NCI-H69 (cell line): ENCODE measurements at regions not wholly inside any gene's neighbourhood (a gene's known extent, or its start where the extent isn't known, plus 50 kb on each side); places are given as distances from the start of the nearest gene placed in this dataset.
"Not testable (repeated sequence)": the region's sequence is repeated elsewhere in the genome, so short reads cannot be mapped to it uniquely, and the experiment has no call there.

Experiments
- DNase-seq: peaks from one replicate; lab custom pipeline; 2025; lab: John Stamatoyannopoulos, UW

GRCh38 chr7:118938845-118939244 is 714.3 kb downstream of the ANKRD7 start:
- no peak for DNase-seq

- DNase-seq = no peak
Measured at GRCh38 chr7:118944271-118944670, 719.8 kb downstream of the ANKRD7 start.

- DNase-seq = peak; percentile 83
Measured at GRCh38 chr7:118945911-118946682, 721.6 kb downstream of the ANKRD7 start.

GRCh38 chr7:118948508-118948907 is 724.0 kb downstream of the ANKRD7 start:
- no peak for DNase-seq

GRCh38 chr7:118949031-118949430 is 724.5 kb downstream of the ANKRD7 start:
- DNase-seq = peak; percentile 44

GRCh38 chr7:118956285-118956684 is 731.8 kb downstream of the ANKRD7 start:
- not testable (repeated sequence) for DNase-seq

- DNase-seq = no peak
Measured at GRCh38 chr7:118969370-118969769, 744.9 kb downstream of the ANKRD7 start.

- peak; percentile 19 for DNase-seq
Measured at GRCh38 chr7:118971706-118972105, 747.2 kb downstream of the ANKRD7 start.

- DNase-seq = peak; percentile 79
Measured at GRCh38 chr7:118974836-118975235, 750.3 kb downstream of the ANKRD7 start.

GRCh38 chr7:118995350-118995749 is 770.8 kb downstream of the ANKRD7 start:
- DNase-seq = no peak

- DNase-seq = no peak
Measured at GRCh38 chr7:119007236-119007635, 782.7 kb downstream of the ANKRD7 start.

GRCh38 chr7:119010635-119011034 is 786.1 kb downstream of the ANKRD7 start:
- peak; percentile 87 for DNase-seq

- peak; percentile 16 for DNase-seq
Measured at GRCh38 chr7:119026391-119026790, 801.9 kb downstream of the ANKRD7 start.

GRCh38 chr7:119028736-119029135 is 804.2 kb downstream of the ANKRD7 start:
- DNase-seq = no peak

GRCh38 chr7:119032136-119032535 is 807.6 kb downstream of the ANKRD7 start:
- not testable (repeated sequence) for DNase-seq

GRCh38 chr7:119033641-119034040 is 809.1 kb downstream of the ANKRD7 start:
- peak; percentile 18 for DNase-seq

- DNase-seq = no peak
Measured at GRCh38 chr7:119037941-119038340, 813.4 kb downstream of the ANKRD7 start.

GRCh38 chr7:119046068-119046467 is 821.6 kb downstream of the ANKRD7 start:
- no peak for DNase-seq

GRCh38 chr7:119065966-119066365 is 841.5 kb downstream of the ANKRD7 start:
- DNase-seq = peak; percentile 59

- no peak for DNase-seq
Measured at GRCh38 chr7:119086026-119086425, 861.5 kb downstream of the ANKRD7 start.

GRCh38 chr7:119090851-119091250 is 866.3 kb downstream of the ANKRD7 start:
- DNase-seq = no peak

- no peak for DNase-seq
Measured at GRCh38 chr7:119096683-119097082, 872.2 kb downstream of the ANKRD7 start.

GRCh38 chr7:119100611-119101258 is 876.2 kb downstream of the ANKRD7 start:
- DNase-seq = peak; percentile 92

GRCh38 chr7:119102291-119102690 is 877.8 kb downstream of the ANKRD7 start:
- no peak for DNase-seq
